IMR-90 (cell line): ENCODE measurements at regions not wholly inside any gene's neighbourhood (a gene's known extent, or its start where the extent isn't known, plus 50 kb on each side); places are given as distances from the start of the nearest gene placed in this dataset.

Experiments used
- CEBPB ChIP-seq: IDR thresholded peaks from 2 replicates; pipeline ENCODE4 v1.6.1; 2012; ENCODE audit warnings: low read depth, low read length, improper control_type of control experiment
- CTCF ChIP-seq: conservative IDR thresholded peaks from 2 replicates; pipeline ENCODE4 v1.5.1; 2012; ENCODE audit warnings: mild to moderate bottlenecking, low read depth, low read length, improper control_type of control experiment
- FOS ChIP-seq: fragments of 150-350 bp; IDR thresholded peaks from 2 replicates; pipeline ENCODE4 v1.6.1; 2016; ENCODE audit warnings: low read depth, low read length
- MAFK ChIP-seq: IDR thresholded peaks from 2 replicates; pipeline ENCODE4 v1.6.1; 2012; ENCODE audit warnings: low read depth, low read length, improper control_type of control experiment
- MXI1 ChIP-seq: IDR thresholded peaks from 2 replicates; pipeline ENCODE4 v1.6.1; 2012; ENCODE audit warnings: low read depth, mild to moderate bottlenecking, low read length, moderate library complexity, borderline replicate concordance
- POLR2A ChIP-seq: IDR thresholded peaks from 2 replicates; pipeline ENCODE4 v1.6.1; 2012; ENCODE audit warnings: mild to moderate bottlenecking, low read depth, low read length
- RAD21 ChIP-seq: IDR thresholded peaks from 2 replicates; pipeline ENCODE4 v1.6.1; 2012; ENCODE audit warnings: low read length, improper control_type of control experiment
- RCOR1 ChIP-seq: IDR thresholded peaks from 2 replicates; pipeline ENCODE4 v1.6.1; 2012; ENCODE audit warnings: mild to moderate bottlenecking, low read length, improper control_type of control experiment; ENCODE audit not compliant: insufficient replicate concordance
- SMC3 ChIP-seq: fragments of 150-350 bp; IDR thresholded peaks from 2 replicates; pipeline ENCODE4 v1.6.1; 2016; ENCODE audit warnings: low read depth, mild to moderate bottlenecking, antibody characterized with exemption, low read length, moderate library complexity
- TF ChIP-seq, protein P1 (sequence below): fragments of 150-350 bp; IDR thresholded peaks from 2 replicates; pipeline ENCODE4 v1.6.1; 2017; ENCODE audit warnings: mild to moderate bottlenecking, antibody characterized with exemption, low read length, low read depth

GRCh38 chr11:45754261-45754709 is 50.7 kb upstream of the SLC35C1 start:
- TF ChIP-seq CTCF (no peak), POLR2A (no peak), MAFK (no peak), MXI1 (no peak), RAD21 (no peak), SMC3 (no peak), RCOR1 (no peak), CEBPB (no peak), FOS (no peak)
- TF ChIP-seq, protein P1, sequence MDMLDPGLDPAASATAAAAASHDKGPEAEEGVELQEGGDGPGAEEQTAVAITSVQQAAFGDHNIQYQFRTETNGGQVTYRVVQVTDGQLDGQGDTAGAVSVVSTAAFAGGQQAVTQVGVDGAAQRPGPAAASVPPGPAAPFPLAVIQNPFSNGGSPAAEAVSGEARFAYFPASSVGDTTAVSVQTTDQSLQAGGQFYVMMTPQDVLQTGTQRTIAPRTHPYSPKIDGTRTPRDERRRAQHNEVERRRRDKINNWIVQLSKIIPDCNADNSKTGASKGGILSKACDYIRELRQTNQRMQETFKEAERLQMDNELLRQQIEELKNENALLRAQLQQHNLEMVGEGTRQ, result no peak
